ENCODE measurements at regions not wholly inside any gene's neighbourhood (a gene's known extent, or its start where the extent isn't known, plus 50 kb on each side); places are given as distances from the start of the nearest gene placed in this dataset.

- Histone ChIP-seq H3K4ac (ENCODE audit: low read depth, low read length) (no peak overlapping the region), H3K9ac (ENCODE audit: extremely low read depth, insufficient read length, low read length) (no peak overlapping the region), H4K20me1 (ENCODE audit: control insufficient read depth, insufficient read depth, insufficient read length) (no peaks in the 10 kb centered on the region), H2BK12ac (ENCODE audit: insufficient read length, low read depth, low read length) (no peak overlapping the region), H3T11ph (ENCODE audit: low read length) (no peak overlapping the region), H3K18ac (ENCODE audit: insufficient read length, low read depth, low read length) (no peak overlapping the region), H4K5ac (ENCODE audit: insufficient read length, low read depth, low read length) (no peak overlapping the region), H2AFZ (ENCODE audit: low read length) (no peak overlapping the region), H3K14ac (ENCODE audit: insufficient read depth, low read length) (no peak overlapping the region), H3K4me2 (ENCODE audit: insufficient read depth, insufficient read length, low read length) (no peak overlapping the region), H3K27ac (ENCODE audit: insufficient read length, low read depth, low read length) (no peak overlapping the region), H3K23ac (ENCODE audit: insufficient read length, low read depth, low read length) (no peak overlapping the region), H3K27me3 (ENCODE audit: insufficient read depth, low read length) (no peaks in the 10 kb centered on the region), H3K23me2 (ENCODE audit: insufficient read length, low read depth, low read length, poor library complexity, severe bottlenecking) (no peaks in the 10 kb centered on the region), H3K56ac (ENCODE audit: insufficient read length, low read depth, low read length) (no peak overlapping the region), H2BK120ac (ENCODE audit: low read depth, low read length, poor library complexity, severe bottlenecking) (no peak overlapping the region), H2AK5ac (ENCODE audit: insufficient read length, low read length) (no peak overlapping the region), H4K8ac (replicated peaks; ENCODE audit: insufficient read length, low read depth, low read length) (no peak overlapping the region), H3K79me1 (ENCODE audit: insufficient read depth, low read depth, low read length, poor library complexity, severe bottlenecking) (no peaks in the 10 kb centered on the region), H2BK15ac (ENCODE audit: low read depth, low read length) (no peak overlapping the region), H3K4me1 (ENCODE audit: insufficient read depth, low read length) (no peaks in the 10 kb centered on the region), H2BK20ac (ENCODE audit: low read depth, low read length, poor library complexity, severe bottlenecking) (no peak overlapping the region), H2BK5ac (ENCODE audit: insufficient read length, low read length) (no peak overlapping the region), H4K91ac (ENCODE audit: insufficient read length, low read depth, low read length) (no peak overlapping the region), H3K9me3 (ENCODE audit: control insufficient read depth, low read depth, low read length) (no peaks in the 10 kb centered on the region), H3K79me2 (ENCODE audit: insufficient read depth, low read length) (no peaks in the 10 kb centered on the region)
- H3K4me1 Mint-ChIP-seq, result peaks cover 0 to 2% of the 10 kb centered on the region in 2 experiments; a peak in 1 of 4 replicates
- H3K4me3 Mint-ChIP-seq, result no peak overlapping the region
- TF ChIP-seq CTCF (conservative IDR thresholded peaks at IDR 0.05), result no peak
- no peaks in the 10 kb centered on the region for H3K9me3 Mint-ChIP-seq
- no peak overlapping the region for H3K27ac Mint-ChIP-seq
- no peaks in the 10 kb centered on the region for H3K36me3 Mint-ChIP-seq (ENCODE audit: insufficient read depth in 1 of 3, low read depth in 3 of 3)
- no peaks in the 10 kb centered on the region for H3K27me3 Mint-ChIP-seq (ENCODE audit: low read depth)
- no peak for DNase-seq
- no CpG with 5 or more reads among the region's 3 CpGs for WGBS (ENCODE audit: extremely low coverage, insufficient read length, low lambda C conversion rate)
Measured at GRCh38 chr3:107861904-107862303, 228.9 kb downstream of the CD47 start.

Measured in H9 (cell line).